ENCODE measurements at regions not wholly inside any gene's neighbourhood (a gene's known extent, or its start where the extent isn't known, plus 50 kb on each side); places are given as distances from the start of the nearest gene placed in this dataset.

- TF ChIP-seq CTCF (IDR thresholded peaks at IDR 0.05) (no peak), POLR2A (IDR thresholded peaks at IDR 0.05) (no peak)
These were observed 1785.7 kb upstream of the FLRT2 start for GRCh38 chr14:83744224-83744623.
